GM18505 (cell line): ENCODE measurements at regions not wholly inside any gene's neighbourhood (a gene's known extent, or its start where the extent isn't known, plus 50 kb on each side); places are given as distances from the start of the nearest gene placed in this dataset.
"Not testable (repeated sequence)": the region's sequence is repeated elsewhere in the genome, so short reads cannot be mapped to it uniquely, and the experiment has no call there.

ENCODE experiments used
- ATAC-seq: cut with Tn5 transposase; IDR thresholded peaks from one replicate; pipeline ENCODE4 v1.9.1; 2021; ENCODE audit not compliant: unreplicated experiment
- POLR2A ChIP-seq: IDR thresholded peaks from 4 replicates; pipeline ENCODE4 v1.6.1; 2011; ENCODE audit warnings: borderline replicate concordance; ENCODE audit not compliant: insufficient read depth, insufficient read length; ENCODE audit errors: extremely low read depth

DNA sequence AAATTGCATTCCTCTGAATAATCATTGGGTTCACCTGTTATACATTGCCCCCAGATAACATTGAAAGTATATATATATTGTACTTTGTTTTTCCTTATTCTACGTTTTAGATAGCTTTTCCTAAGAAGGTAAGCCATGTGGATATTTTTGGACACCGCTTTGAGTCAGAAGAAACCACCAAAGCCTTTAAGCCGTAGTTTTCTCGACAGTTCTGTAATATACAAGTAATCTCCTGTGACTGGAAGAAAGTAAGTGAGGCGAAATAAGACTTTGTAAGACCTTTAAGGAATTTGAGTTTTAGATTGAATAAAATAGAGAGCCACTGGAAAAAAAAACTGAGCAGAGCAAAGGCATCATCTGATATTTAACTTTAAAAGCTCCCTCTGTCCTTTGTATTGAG, 1092.0 kb downstream of the DIPK2A start:
- ATAC-seq = no peak
- no peak for TF ChIP-seq POLR2A

DNA sequence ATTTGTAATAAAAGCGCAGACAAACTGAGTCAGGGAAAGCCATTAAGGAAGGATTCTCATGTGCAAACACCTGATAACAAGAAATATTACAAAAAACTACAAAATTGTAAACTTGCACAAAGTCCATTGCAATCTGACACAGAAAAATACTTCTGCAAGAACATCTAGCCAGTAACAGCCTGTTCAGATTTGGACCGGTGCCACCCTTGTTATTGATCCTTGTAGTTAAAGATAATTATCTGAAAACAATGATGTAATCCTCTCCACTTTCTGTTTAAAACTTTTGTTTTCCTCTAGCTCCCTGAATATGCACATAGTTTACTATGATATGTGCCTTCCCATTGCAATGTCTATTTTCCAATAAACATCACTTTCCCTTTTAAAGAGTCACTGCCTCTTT, 1090.2 kb downstream of the PLOD2 start:
- no peak for ATAC-seq
- TF ChIP-seq POLR2A = no peak

DNA sequence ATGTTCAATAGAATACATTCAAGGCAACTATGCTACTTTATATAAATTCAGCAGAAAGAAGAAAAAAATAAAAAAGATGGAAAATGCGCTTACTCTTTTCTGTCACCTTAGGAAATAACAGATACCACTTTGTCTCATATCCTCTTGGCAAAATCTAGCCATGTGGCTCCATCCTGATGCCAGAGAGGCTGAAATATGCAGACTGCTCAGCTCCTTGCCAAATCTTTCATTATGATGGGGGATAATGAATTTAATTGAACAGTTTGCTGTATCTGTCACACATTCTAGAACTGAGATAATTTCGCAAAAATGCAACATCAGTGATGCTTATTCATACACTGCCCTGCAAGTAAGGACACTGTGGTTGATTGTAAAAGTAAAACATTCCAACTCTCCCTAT, 1081.5 kb downstream of the PLOD2 start:
- ATAC-seq = no peak

DNA sequence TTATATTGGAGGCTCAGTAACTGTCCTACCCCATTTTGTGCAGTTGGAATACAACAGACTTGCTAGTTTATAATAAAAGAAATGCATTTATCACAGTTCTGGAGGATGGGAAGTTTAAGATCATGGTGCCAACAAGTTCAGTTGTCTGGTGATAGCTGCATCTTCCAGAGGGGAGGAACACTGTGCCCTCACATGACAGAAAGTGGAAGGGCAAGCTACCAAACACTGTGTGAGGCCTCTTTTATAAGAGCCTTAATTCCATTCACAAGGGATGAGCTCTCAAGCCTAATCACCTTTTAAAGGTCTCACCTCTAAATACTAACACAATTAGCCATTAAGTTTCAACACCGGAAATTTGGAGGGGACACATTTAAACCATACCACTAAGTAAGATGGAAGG, 1073.9 kb downstream of the PLOD2 start:
- no peak for ATAC-seq
- no peak for TF ChIP-seq POLR2A

More for the DNA sequence above, 1081.5 kb downstream of the PLOD2 start:
- no peak for TF ChIP-seq POLR2A

DNA sequence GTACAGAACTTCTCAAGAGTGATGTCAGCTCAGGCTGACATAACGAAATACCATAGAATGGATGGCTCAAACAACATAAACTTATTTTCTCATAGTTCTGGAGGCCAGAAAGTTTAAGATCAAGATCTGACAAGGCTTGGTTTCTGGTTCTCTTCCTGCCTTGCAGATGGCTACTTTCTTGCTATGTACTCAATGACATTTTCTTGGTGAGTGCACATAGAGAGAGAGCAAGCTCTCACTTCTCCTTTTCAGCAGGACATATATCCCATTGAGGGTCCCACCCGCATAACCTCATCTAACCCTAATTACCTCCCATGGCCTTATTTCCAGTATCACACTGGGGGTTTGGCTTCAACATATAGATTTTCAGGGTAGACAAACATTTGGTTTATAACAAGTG, 1072.1 kb downstream of the PLOD2 start:
- no peak for TF ChIP-seq POLR2A
- peak; percentile 95 for ATAC-seq

DNA sequence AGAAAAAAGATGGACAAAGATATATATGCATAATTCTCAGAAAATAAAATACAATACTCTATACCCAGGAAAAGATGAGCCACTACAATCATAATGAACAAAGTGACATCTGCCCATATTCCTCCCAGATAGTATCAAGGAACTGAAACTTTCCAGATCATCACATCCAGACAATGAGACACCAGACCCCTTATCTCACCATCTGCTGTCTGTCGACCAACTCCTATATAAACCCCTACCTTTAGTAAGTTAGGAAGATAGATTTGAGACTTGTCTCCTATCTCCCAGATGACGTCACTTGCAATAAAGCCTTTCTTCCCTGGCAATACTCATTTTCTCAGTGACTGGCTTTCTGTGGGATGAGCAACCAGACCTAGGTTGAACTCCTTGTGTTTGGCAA, 1071.6 kb downstream of the PLOD2 start:
- no peak for TF ChIP-seq POLR2A
- peak; percentile 27 for ATAC-seq

DNA sequence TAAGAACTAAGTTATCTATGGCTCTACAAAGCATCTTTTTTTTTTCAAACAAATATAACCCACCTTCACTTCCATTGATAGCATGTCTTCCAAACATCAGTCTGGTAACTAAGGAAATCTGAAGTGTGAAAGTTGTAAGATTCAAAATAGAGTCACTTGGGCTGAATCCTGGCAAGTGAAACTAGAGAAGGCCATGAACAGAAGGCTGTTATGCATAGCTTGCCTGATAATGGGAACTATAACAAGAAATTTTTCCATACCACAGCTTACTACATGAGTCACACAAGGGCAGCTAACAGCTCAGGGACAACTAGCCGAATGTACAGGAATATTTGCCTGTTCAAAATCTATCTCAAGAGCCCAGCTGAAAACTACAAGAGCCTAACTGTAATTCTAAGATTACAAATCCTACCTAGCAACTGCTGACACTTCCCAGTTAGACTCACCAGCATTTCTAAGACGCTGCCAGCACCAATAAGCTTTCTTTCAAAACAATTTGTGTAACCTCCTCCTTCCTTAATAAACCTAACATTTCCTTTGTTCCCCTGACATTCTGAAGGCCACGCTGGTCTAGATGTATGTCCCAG, 1066.5 kb downstream of the PLOD2 start:
- ATAC-seq = peak; percentile 96
- no peak for TF ChIP-seq POLR2A

DNA sequence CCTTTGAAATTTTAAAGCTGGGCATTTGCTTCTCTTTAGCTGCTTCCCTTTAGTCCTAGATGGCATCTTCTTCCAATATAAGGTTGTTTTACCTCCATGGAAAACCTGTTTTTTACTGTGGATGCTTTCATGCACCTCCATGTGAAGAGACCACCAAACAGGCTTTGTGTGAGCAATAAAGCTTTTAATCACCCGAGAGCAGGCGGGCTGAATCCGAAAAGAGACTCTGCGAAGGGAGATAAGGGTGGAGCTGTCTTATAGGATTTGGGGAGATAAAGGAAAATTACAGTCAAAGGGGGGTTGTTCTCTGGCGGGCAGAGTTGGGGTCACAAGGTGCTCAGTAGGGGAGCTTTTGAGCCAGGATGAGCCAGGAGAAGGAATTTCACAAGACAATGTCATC, 1049.8 kb downstream of the PLOD2 start:
- not testable (repeated sequence) for ATAC-seq

DNA sequence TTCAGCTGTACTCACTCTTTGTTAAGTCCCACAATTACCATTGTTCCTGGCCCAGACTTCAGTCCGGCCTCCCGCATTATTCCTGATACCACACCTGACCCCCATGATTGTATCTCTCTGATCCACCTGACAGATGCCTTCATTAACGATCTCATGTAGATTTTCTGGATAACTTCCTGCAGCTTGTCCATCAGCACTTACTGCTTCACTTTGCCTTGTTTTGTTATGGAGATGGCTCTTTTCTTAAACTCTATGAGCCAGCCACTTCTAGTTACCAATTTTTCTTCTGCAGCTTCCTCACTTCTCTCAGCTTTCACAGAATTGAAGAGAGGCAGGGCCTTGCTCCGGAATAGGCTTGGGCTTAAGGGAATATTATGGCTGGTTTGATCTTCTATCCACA, 1044.2 kb downstream of the PLOD2 start:
- no peak for ATAC-seq
- no peak for TF ChIP-seq POLR2A

DNA sequence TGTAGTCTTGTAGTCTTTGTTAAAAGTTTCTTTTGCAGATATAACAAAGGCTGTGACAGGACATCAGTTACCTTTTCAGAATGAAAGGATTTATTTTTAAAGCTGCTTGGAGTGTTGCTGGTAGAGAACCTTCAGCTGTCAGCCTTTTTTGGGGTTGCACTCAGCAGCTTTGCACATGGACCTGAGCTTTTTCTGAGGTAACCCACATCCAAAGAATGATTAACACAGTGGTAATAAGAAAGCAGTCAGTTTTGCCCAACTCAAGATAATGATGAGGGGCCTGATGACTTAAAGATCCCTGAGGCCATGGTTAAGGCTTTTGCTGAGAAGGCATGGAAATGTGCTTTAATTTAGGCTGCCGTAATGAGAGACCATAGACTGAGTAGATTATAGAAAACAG, 1042.7 kb downstream of the PLOD2 start:
- no peak for ATAC-seq
- no peak for TF ChIP-seq POLR2A

DNA sequence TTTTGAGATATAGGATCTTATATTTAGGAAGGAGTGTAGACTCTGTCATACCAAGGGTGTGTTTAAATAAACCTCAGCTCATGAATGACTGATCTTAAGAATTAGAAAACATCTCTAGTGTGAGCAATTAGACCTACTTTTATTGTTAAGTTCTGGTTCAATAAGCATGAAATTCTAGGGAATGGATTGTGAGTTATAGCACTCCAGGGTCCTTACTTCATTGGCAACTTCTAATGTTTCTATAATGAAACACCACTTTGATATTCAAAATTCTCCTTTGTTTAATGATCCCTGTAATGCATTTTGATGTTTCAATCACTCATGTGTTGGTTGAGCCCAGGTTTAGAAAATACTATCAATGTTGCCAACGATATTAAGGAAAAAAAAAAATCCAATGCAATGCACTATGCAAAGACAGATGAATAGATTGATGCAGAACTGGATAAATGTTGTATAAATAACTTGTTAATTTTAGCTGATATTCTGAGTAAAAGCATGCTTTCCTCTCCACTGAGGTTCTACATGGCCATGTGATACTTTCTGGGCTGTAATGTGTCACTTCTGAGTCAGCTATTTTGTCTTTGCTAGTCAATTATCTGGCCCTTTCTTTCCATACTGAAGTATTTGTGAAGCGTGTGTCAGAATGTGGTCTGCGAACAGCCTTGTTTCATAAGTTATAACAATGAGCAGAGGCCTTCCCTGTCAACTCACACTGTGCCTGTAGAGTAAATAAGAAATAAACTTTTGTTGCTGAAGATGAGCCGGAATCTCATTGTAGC, 1035.9 kb downstream of the PLOD2 start:
- no peak for ATAC-seq
- TF ChIP-seq POLR2A = no peak

DNA sequence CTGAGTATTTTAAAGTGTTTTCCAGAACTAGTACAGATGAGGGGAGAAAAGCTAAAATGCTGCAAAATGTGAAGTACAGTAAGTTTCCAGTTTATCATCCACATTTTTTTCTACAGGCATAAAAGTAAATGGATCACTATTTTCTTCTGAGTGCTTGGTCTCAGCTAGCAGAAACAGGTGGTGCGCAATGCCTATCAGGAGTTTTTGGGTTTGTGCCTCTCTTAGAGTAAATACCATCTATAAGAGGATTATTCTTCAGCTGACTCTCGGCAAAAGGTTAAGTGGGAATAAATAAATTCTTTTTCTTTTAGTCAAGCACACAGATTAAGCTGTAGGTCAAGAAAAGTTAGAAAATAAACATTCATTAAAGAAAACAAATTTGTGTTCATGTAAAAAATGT, 1027.7 kb downstream of the PLOD2 start:
- no peak for ATAC-seq
- no peak for TF ChIP-seq POLR2A

DNA sequence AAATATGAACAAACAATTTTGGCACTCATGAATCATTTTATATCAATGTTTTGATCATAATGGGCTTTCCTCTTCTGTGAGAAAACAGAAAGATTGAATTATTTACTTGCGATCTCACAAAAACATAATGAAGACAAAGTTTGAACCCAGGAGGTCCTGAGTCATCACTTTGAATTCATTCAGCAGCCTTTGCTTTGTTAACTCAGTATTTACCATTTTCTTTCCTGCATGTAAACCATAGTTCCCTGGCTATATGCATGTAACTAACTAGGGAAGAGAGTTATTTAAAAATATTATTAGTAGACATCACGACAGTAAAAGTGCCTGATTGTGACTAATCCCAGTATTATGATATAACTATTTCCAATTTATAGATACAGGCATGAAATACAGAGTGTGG, 1026.2 kb downstream of the PLOD2 start:
- no peak for ATAC-seq
- TF ChIP-seq POLR2A = no peak

DNA sequence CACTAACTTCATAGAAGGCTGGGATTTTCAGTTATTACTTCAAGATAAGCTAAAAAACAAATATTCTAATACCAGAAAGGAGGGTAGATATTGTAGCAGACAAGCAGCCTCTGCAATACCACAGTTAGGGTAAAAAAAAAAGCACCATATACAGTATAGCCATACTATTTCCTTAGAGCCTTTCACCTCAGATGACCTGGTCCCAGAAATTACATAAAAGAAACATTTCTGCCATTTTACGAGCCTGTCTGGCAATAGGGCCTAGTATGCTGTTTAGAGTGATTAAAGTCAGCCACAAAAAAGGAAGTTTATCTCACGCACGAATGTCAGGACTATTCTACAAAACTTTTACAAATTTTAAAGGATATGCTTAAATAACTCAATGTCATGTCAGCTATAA, 1016.6 kb downstream of the PLOD2 start:
- no peak for TF ChIP-seq POLR2A
- ATAC-seq = no peak
